Astrocyte (in vitro differentiated cells and primary cell): ENCODE measurements at regions not wholly inside any gene's neighbourhood (a gene's known extent, or its start where the extent isn't known, plus 50 kb on each side); places are given as distances from the start of the nearest gene placed in this dataset.
"Not testable (repeated sequence)": the region's sequence is repeated elsewhere in the genome, so short reads cannot be mapped to it uniquely, and the experiment has no call there.

Experiments used
- DNase-seq: peaks from one replicate; pipeline ENCODE4 v3.0.0-alpha.2; 2010; ENCODE audit warnings: low read depth
- FAIRE-seq: peaks from 2 replicates; lab custom pipeline; 2011; peaks lifted over from hg19 to GRCh38; lab: Jason Lieb, UNC
- H2AFZ ChIP-seq: 2 replicates; pipeline ENCODE4 v1.6.0; 2012; ENCODE audit warnings: low read depth, low read length, inconsistent platforms
- H3K27ac ChIP-seq: 2 replicates; pipeline ENCODE4 v1.5.1; 2011; ENCODE audit warnings: low read depth, low read length, inconsistent platforms
- H3K27me3 ChIP-seq: 2 replicates; pipeline ENCODE4 v1.6.0; 2011; ENCODE audit warnings: low read length, inconsistent platforms; ENCODE audit not compliant: insufficient read depth
- H3K36me3 ChIP-seq: 2 replicates; pipeline ENCODE4 v1.5.1; 2011; ENCODE audit warnings: low read length, inconsistent platforms; ENCODE audit not compliant: insufficient read depth
- H3K4me1 ChIP-seq: 2 replicates; pipeline ENCODE4 v1.5.1; 2011; ENCODE audit warnings: low read length, inconsistent platforms; ENCODE audit not compliant: insufficient read depth
- H3K4me2 ChIP-seq: 2 replicates; pipeline ENCODE4 v1.6.0; 2012; ENCODE audit warnings: low read length, inconsistent platforms
- H3K4me3 ChIP-seq: 2 replicates; pipeline ENCODE4 v1.5.1; 2011; ENCODE audit warnings: low read depth, mild to moderate bottlenecking, low read length, inconsistent platforms; ENCODE audit not compliant: insufficient read depth
- H3K79me2 ChIP-seq: 2 replicates; pipeline ENCODE4 v1.6.0; 2012; ENCODE audit warnings: mild to moderate bottlenecking, low read length, inconsistent platforms; ENCODE audit not compliant: insufficient read depth
- H3K9ac ChIP-seq: 2 replicates; pipeline ENCODE4 v1.6.0; 2012; ENCODE audit warnings: mild to moderate bottlenecking, low read length, inconsistent platforms
- H3K9me3 ChIP-seq: 2 replicates; pipeline ENCODE4 v1.5.1; 2012; ENCODE audit warnings: low read depth, mild to moderate bottlenecking, low read length, inconsistent platforms; ENCODE audit not compliant: insufficient read depth
- H4K20me1 ChIP-seq: 2 replicates; pipeline ENCODE4 v1.6.0; 2012; ENCODE audit warnings: low read length, inconsistent platforms; ENCODE audit not compliant: insufficient read depth
- H3K27ac Mint-ChIP-seq: one replicate; pipeline ENCODE4 v1.8.0; 2021; ENCODE audit warnings: mild to moderate bottlenecking, mixed read lengths; ENCODE audit not compliant: unreplicated experiment
- H3K27me3 Mint-ChIP-seq: one replicate; pipeline ENCODE4 v1.8.0; 2021; ENCODE audit warnings: low read depth, mixed read lengths; ENCODE audit not compliant: unreplicated experiment
- H3K36me3 Mint-ChIP-seq: one replicate; pipeline ENCODE4 v1.8.0; 2021; ENCODE audit warnings: low read depth, mixed read lengths; ENCODE audit not compliant: unreplicated experiment
- H3K4me1 Mint-ChIP-seq: one replicate; pipeline ENCODE4 v1.8.0; 2021; ENCODE audit warnings: low read depth, mixed read lengths; ENCODE audit not compliant: unreplicated experiment
- H3K4me3 Mint-ChIP-seq: one replicate; pipeline ENCODE4 v1.8.0; 2021; ENCODE audit warnings: mild to moderate bottlenecking, moderate library complexity, mixed read lengths; ENCODE audit not compliant: unreplicated experiment
- H3K9me3 Mint-ChIP-seq: one replicate; pipeline ENCODE4 v1.8.0; 2021; ENCODE audit warnings: mild to moderate bottlenecking, mixed read lengths; ENCODE audit not compliant: unreplicated experiment
- CTCF ChIP-seq: IDR thresholded peaks from 2 replicates; pipeline ENCODE4 v1.5.1; 2011; ENCODE audit warnings: low read depth, mild to moderate bottlenecking, inconsistent platforms, low read length, moderate library complexity; ENCODE audit not compliant: insufficient read depth
- EZH2 ChIP-seq: IDR thresholded peaks from 2 replicates; pipeline ENCODE4 v1.6.1; 2012; ENCODE audit warnings: mild to moderate bottlenecking, low read length, inconsistent platforms; ENCODE audit not compliant: insufficient read depth

GRCh38 chr11:67738231-67738630, 63.8 kb upstream of the ALDH3B2 start:
- DNase-seq, H3K27ac Mint-ChIP-seq, H3K4me2 ChIP-seq, H3K79me2 ChIP-seq, H3K4me1 Mint-ChIP-seq, H3K4me3 ChIP-seq, H3K4me1 ChIP-seq, H3K27me3 ChIP-seq, H3K9ac ChIP-seq, H3K4me3 Mint-ChIP-seq, H3K9me3 ChIP-seq, H3K27ac ChIP-seq, H3K36me3 Mint-ChIP-seq, FAIRE-seq, H3K9me3 Mint-ChIP-seq, H3K36me3 ChIP-seq, H4K20me1 ChIP-seq, H2AFZ ChIP-seq: not testable (repeated sequence)
- H3K27me3 Mint-ChIP-seq, result peaks cover 34% of the 10 kb centered on the region

GRCh38 chr11:67737562-67738080, 63.2 kb upstream of the ALDH3B2 start:
- not testable (repeated sequence) for H3K4me1 ChIP-seq, H4K20me1 ChIP-seq, H2AFZ ChIP-seq, H3K4me1 Mint-ChIP-seq, H3K27ac ChIP-seq, H3K4me3 Mint-ChIP-seq, DNase-seq, H3K9me3 ChIP-seq, H3K9me3 Mint-ChIP-seq, H3K36me3 Mint-ChIP-seq, H3K4me3 ChIP-seq, H3K4me2 ChIP-seq, H3K27me3 ChIP-seq, H3K9ac ChIP-seq, H3K27ac Mint-ChIP-seq, H3K79me2 ChIP-seq, FAIRE-seq, H3K36me3 ChIP-seq
- peaks cover 36% of the 10 kb centered on the region for H3K27me3 Mint-ChIP-seq

- no peaks in the 10 kb centered on the region for H3K9me3 Mint-ChIP-seq
- no peaks in the 10 kb centered on the region for H3K27me3 ChIP-seq
- no peak overlapping the region for H3K27ac ChIP-seq
- no peak overlapping the region for H3K4me3 Mint-ChIP-seq
- H3K27me3 Mint-ChIP-seq, result peaks cover 20% of the 10 kb centered on the region
- no peaks in the 10 kb centered on the region for H3K36me3 Mint-ChIP-seq
- H3K9ac ChIP-seq, result no peak overlapping the region
- TF ChIP-seq CTCF (no peak), EZH2 (no peak)
- H4K20me1 ChIP-seq, result no peaks in the 10 kb centered on the region
- no peak overlapping the region for H3K4me3 ChIP-seq
- DNase-seq, result no peak
- H2AFZ ChIP-seq, result peak overlapping the region; percentile 26
- no peak for FAIRE-seq
- no peaks in the 10 kb centered on the region for H3K79me2 ChIP-seq
- H3K4me2 ChIP-seq, result peak overlapping the region; percentile 33
- no peaks in the 10 kb centered on the region for H3K4me1 ChIP-seq
- H3K9me3 ChIP-seq, result no peaks in the 10 kb centered on the region
- no peaks in the 10 kb centered on the region for H3K36me3 ChIP-seq
- H3K4me1 Mint-ChIP-seq, result peaks cover 4% of the 10 kb centered on the region
- no peak overlapping the region for H3K27ac Mint-ChIP-seq
These were observed 57.8 kb upstream of the ALDH3B2 start for GRCh38 chr11:67732045-67732787.
